H1 (cell line): ENCODE measurements at regions not wholly inside any gene's neighbourhood (a gene's known extent, or its start where the extent isn't known, plus 50 kb on each side); places are given as distances from the start of the nearest gene placed in this dataset.

ENCODE experiments used
- CTCF ChIA-PET: fragments of 300-600 bp; sonication (Branson Sonifier 250); formaldehyde crosslinking; loops from one replicate; lab custom pipeline; 2021; ENCODE audit not compliant: partially characterized antibody; lab: Charles Lee
- POLR2A ChIA-PET: fragments of 300-600 bp; sonication (Branson Sonifier 250); formaldehyde crosslinking; loops from one replicate; lab custom pipeline; 2021; ENCODE audit warnings: inconsistent platforms; ENCODE audit not compliant: partially characterized antibody; lab: Charles Lee
- DNase-seq, 2 experiments: peaks; one replicate each; pipeline versions ENCODE4 v3.0.0 to v3.0.0-alpha.2; 2010 to 2022; ENCODE audit warnings: low spot score in 2 of 2, low read depth in 1 of 2, mixed read lengths in 1 of 2
- FAIRE-seq: peaks from 2 replicates; lab custom pipeline; 2011; peaks lifted over from hg19 to GRCh38; lab: Jason Lieb, UNC
- H2AFZ ChIP-seq: 2 replicates; pipeline ENCODE4 v1.8.1; 2012; ENCODE audit warnings: low read length, inconsistent platforms
- H2AK5ac ChIP-seq: 2 replicates; pipeline ENCODE4 v1.6.1; 2013; ENCODE audit warnings: low read depth, low read length
- H2BK120ac ChIP-seq: replicated peaks from 2 replicates; pipeline ENCODE3; 2013; ENCODE audit warnings: low read depth, low read length, inconsistent platforms
- H2BK12ac ChIP-seq: 2 replicates; pipeline ENCODE4 v1.6.1; 2013; ENCODE audit warnings: low read depth, low read length
- H2BK15ac ChIP-seq: 2 replicates; pipeline ENCODE4 v1.6.1; 2013; ENCODE audit warnings: low read length
- H2BK20ac ChIP-seq: 2 replicates; pipeline ENCODE4 v1.6.1; 2013; ENCODE audit warnings: low read length
- H2BK5ac ChIP-seq: 2 replicates; pipeline ENCODE4 v1.6.1; 2013; ENCODE audit warnings: low read depth, low read length
- H3K14ac ChIP-seq: 2 replicates; pipeline ENCODE4 v1.6.1; 2013; ENCODE audit warnings: inconsistent platforms; ENCODE audit not compliant: insufficient read length
- H3K18ac ChIP-seq: 2 replicates; pipeline ENCODE4 v1.6.1; 2013; ENCODE audit warnings: low read length; ENCODE audit errors: extremely low read depth
- H3K23ac ChIP-seq: 2 replicates; pipeline ENCODE4 v1.6.1; 2013; ENCODE audit warnings: inconsistent platforms; ENCODE audit not compliant: insufficient read length
- H3K23me2 ChIP-seq: 2 replicates; pipeline ENCODE4 v1.6.1; 2013; ENCODE audit warnings: low read depth, low read length
- H3K27ac ChIP-seq: 2 replicates; pipeline ENCODE4 v1.6.1; 2011; ENCODE audit warnings: low read depth, low read length, inconsistent platforms
- H3K27me3 ChIP-seq, 4 experiments: replicated peaks in 1 of 4; 1 replicate in 1 of 4; 2 replicates in 3 of 4; pipeline versions ENCODE4 v1.6.1 to v1.8.1; 2011 to 2013; ENCODE audit warnings: low read length in 3 of 4, mild to moderate bottlenecking in 3 of 4, inconsistent platforms in 2 of 4, mixed read lengths in 2 of 4, moderate library complexity in 1 of 4; ENCODE audit not compliant: control insufficient read depth in 3 of 4, insufficient read depth in 3 of 4; ENCODE audit errors: extremely low read depth in 1 of 4
- H3K36me3 ChIP-seq, 4 experiments: 2 replicates each; pipeline versions ENCODE4 v1.6.1 to v1.8.1; 2011 to 2013; ENCODE audit warnings: mild to moderate bottlenecking in 4 of 4, low read length in 3 of 4, moderate library complexity in 2 of 4, control low read depth in 1 of 4, inconsistent platforms in 1 of 4; ENCODE audit not compliant: insufficient read depth in 4 of 4, control insufficient read depth in 2 of 4
- H3K4ac ChIP-seq: replicated peaks from 2 replicates; pipeline ENCODE3; 2013; ENCODE audit warnings: low read length, low read depth, mixed read lengths, inconsistent platforms; ENCODE audit not compliant: insufficient read length
- H3K4me1 ChIP-seq, 4 experiments: replicated peaks in 1 of 4; 1 replicate in 1 of 4; 2 replicates in 3 of 4; pipeline versions ENCODE4 v1.6.1 to v1.8.1; 2011 to 2013; ENCODE audit warnings: low read length in 3 of 4, inconsistent platforms in 2 of 4, mixed read lengths in 1 of 4; ENCODE audit not compliant: insufficient read depth in 4 of 4, control insufficient read depth in 3 of 4
- H3K4me2 ChIP-seq, 2 experiments: 2 replicates each; pipeline versions ENCODE4 v1.6.1 to v1.8.1; 2011 to 2013; ENCODE audit warnings: low read depth in 2 of 2, low read length in 2 of 2, control low read depth in 1 of 2, inconsistent platforms in 1 of 2, mild to moderate bottlenecking in 1 of 2; ENCODE audit not compliant: insufficient read depth in 1 of 2
- H3K4me3 ChIP-seq, 4 experiments: fragments of 200-600, 300-600 bp in 1 of 4; sonication (generic), shearing (Covaris generic), sonication (Bioruptor Twin) in 1 of 4; 2 replicates each; pipeline versions ENCODE4 v1.5.1 to v1.8.1; 2011 to 2016; ENCODE audit warnings: low read length in 4 of 4, low read depth in 3 of 4, control low read depth in 2 of 4, inconsistent platforms in 2 of 4, mild to moderate bottlenecking in 2 of 4, mixed read lengths in 1 of 4, moderate library complexity in 1 of 4; ENCODE audit not compliant: insufficient read depth in 2 of 4; ENCODE audit errors: extremely low read depth in 1 of 4
- H3K56ac ChIP-seq: replicated peaks from 2 replicates; pipeline ENCODE3; 2013; ENCODE audit warnings: low read depth, mild to moderate bottlenecking, mixed read lengths, low read length, inconsistent platforms; ENCODE audit not compliant: insufficient read length
- H3K79me1 ChIP-seq: 2 replicates; pipeline ENCODE4 v1.6.1; 2013; ENCODE audit warnings: low read depth, low read length, control low read depth
- H3K79me2 ChIP-seq, 2 experiments: 2 replicates each; pipeline versions ENCODE4 v1.6.1 to v1.8.1; 2012 to 2013; ENCODE audit warnings: low read length in 2 of 2, mild to moderate bottlenecking in 2 of 2, inconsistent platforms in 1 of 2; ENCODE audit not compliant: insufficient read depth in 2 of 2, control insufficient read depth in 1 of 2
- H3K9ac ChIP-seq, 4 experiments: replicated peaks in 1 of 4; 1 replicate in 1 of 4; 2 replicates in 3 of 4; pipeline versions ENCODE4 v1.6.1 to v1.8.1; 2011 to 2013; ENCODE audit warnings: low read depth in 3 of 4, low read length in 3 of 4, control low read depth in 2 of 4, mild to moderate bottlenecking in 2 of 4, moderate library complexity in 2 of 4, inconsistent platforms in 1 of 4; ENCODE audit errors: extremely low read depth in 1 of 4
- H3K9me3 ChIP-seq, 2 experiments: 2 replicates each; pipeline versions ENCODE4 v1.6.1 to v1.8.1; 2012 to 2013; ENCODE audit warnings: mild to moderate bottlenecking in 2 of 2, moderate library complexity in 2 of 2, control low read depth in 1 of 2, inconsistent platforms in 1 of 2, low read depth in 1 of 2, low read length in 1 of 2, mixed read lengths in 1 of 2; ENCODE audit not compliant: insufficient read depth in 2 of 2
- H4K20me1 ChIP-seq, 2 experiments: replicated peaks in 1 of 2; 2 replicates each; pipeline versions ENCODE3 to v1.8.1; 2011 to 2013; ENCODE audit warnings: inconsistent platforms in 2 of 2, low read length in 2 of 2, mild to moderate bottlenecking in 1 of 2; ENCODE audit not compliant: insufficient read depth in 2 of 2, control insufficient read depth in 1 of 2
- H4K5ac ChIP-seq: 2 replicates; pipeline ENCODE4 v1.6.1; 2013; ENCODE audit warnings: low read length, low read depth, mixed read lengths, inconsistent platforms; ENCODE audit not compliant: insufficient read length
- H4K8ac ChIP-seq: 2 replicates; pipeline ENCODE4 v1.8.0; 2013; ENCODE audit warnings: mild to moderate bottlenecking, moderate library complexity, low read length, inconsistent platforms; ENCODE audit not compliant: insufficient read depth; ENCODE audit errors: extremely low read depth
- H4K91ac ChIP-seq: replicated peaks from 2 replicates; pipeline ENCODE3; 2013; ENCODE audit warnings: low read length, mixed read lengths, inconsistent platforms; ENCODE audit not compliant: insufficient read length
- HDAC6 ChIP-seq: IDR thresholded peaks from one replicate; pipeline ENCODE4 v1.7.1; 2012; ENCODE audit warnings: low read depth, mild to moderate bottlenecking, inconsistent platforms, low read length, moderate library complexity
- WGBS, 2 experiments: shearing (Covaris generic) in 1 of 2; methylation state at CpG; one replicate each; pipeline versions ENCODE4 v1.1.6 to v1.1.7; 2013 to 2015; ENCODE audit warnings: low lambda C conversion rate in 2 of 2, mixed read lengths in 2 of 2, inconsistent platforms in 1 of 2, low coverage in 1 of 2, missing lambda C conversion rate in 1 of 2; ENCODE audit not compliant: insufficient replicate concordance in 2 of 2, insufficient coverage in 1 of 2, insufficient read length in 1 of 2; ENCODE audit errors: extremely low coverage in 1 of 2, missing lambda C conversion rate in 1 of 2; 5-methylcytosine and 5-hydroxymethylcytosine counted together
- TF ChIP-seq, protein P1 (sequence below): IDR thresholded peaks from 2 replicates; pipeline ENCODE4 v1.6.1; 2011; ENCODE audit warnings: low read depth, mild to moderate bottlenecking, low read length; ENCODE audit not compliant: insufficient read depth

- Histone ChIP-seq H2BK20ac (no peak overlapping the region), H3K36me3 (no peaks in the 10 kb centered on the region; a peak in 1 of 8 replicates), H3K23ac (no peak overlapping the region), H2AFZ (no peak overlapping the region), H3K79me2 (no peaks in the 10 kb centered on the region), H3K4me2 (no peak overlapping the region), H2AK5ac (no peak overlapping the region), H3K27ac (no peak overlapping the region), H4K5ac (no peak overlapping the region), H3K23me2 (no peaks in the 10 kb centered on the region), H3K14ac (no peak overlapping the region), H3K9ac (no peak overlapping the region), H2BK15ac (no peak overlapping the region), H2BK120ac (no peak overlapping the region), H3K9me3 (no peaks in the 10 kb centered on the region), H3K56ac (no peak overlapping the region), H3K4ac (no peak overlapping the region), H4K91ac (no peak overlapping the region), H3K27me3 (no peaks in the 10 kb centered on the region), H3K18ac (no peak overlapping the region), H3K79me1 (no peaks in the 10 kb centered on the region), H4K20me1 (no peaks in the 10 kb centered on the region), H3K4me1 (no peaks in the 10 kb centered on the region), H2BK12ac (no peak overlapping the region), H3K4me3 (no peak overlapping the region), H2BK5ac (no peak overlapping the region), H4K8ac (no peak overlapping the region)
- DNase-seq (no peak), FAIRE-seq (no peak)
- POLR2A ChIA-PET = no interaction called here
- WGBS, 2 experiments = 90% methylated on average over 4 of the region's 4 CpGs; no CpG with 5 or more reads in 1 of the 2 experiments
- CTCF ChIA-PET = interaction anchor here (1.4 kb wide), 1 partner anchor 364 kb away, joined by 3 read pairs; no protein-coding TSS in a partner anchor
- no peak for TF ChIP-seq HDAC6
- TF ChIP-seq, protein P1, sequence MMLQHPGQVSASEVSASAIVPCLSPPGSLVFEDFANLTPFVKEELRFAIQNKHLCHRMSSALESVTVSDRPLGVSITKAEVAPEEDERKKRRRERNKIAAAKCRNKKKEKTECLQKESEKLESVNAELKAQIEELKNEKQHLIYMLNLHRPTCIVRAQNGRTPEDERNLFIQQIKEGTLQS = no peak
These were observed 130.4 kb downstream of the IRS1 start for GRCh38 chr2:226669249-226669648.
